Activated CD4-positive, alpha-beta T cell treated with anti-CD3 and anti-CD28 coated beads, Interleukin-2, amount 50 U/mL, for 48 hours (primary cell): ENCODE measurements at regions not wholly inside any gene's neighbourhood (a gene's known extent, or its start where the extent isn't known, plus 50 kb on each side); places are given as distances from the start of the nearest gene placed in this dataset.
"Not testable (repeated sequence)": the region's sequence is repeated elsewhere in the genome, so short reads cannot be mapped to it uniquely, and the experiment has no call there.

Source experiments
- DNase-seq, 2 experiments: peaks; one replicate each; pipeline ENCODE4 v3.0.0-alpha.2; 2020

DNA sequence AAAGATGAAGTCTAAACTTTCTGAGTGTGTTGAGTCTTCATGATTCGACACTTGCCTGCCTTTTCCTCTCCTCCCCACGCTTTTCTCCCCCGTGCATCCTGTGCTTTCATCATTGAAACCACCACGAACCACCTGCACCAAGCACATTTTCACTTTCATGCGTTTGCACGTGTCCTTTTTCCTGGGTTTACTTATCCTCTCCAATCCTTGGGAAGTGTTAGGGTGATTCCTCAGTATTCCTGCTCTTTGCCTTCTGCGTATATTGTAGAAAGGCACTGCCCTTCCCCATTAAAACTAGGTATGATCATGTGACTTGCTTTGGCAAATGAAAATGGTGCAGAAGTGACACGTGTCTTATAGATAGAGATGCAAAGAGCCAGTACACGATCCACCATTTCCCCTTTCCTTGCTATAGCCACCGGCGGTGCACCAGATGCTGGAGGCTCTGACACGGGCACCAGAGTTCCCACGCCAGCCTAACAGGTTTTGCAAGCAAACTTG, 106.6 kb downstream of the BRMS1L start:
- peak; percentile 29 to 54 for DNase-seq

DNA sequence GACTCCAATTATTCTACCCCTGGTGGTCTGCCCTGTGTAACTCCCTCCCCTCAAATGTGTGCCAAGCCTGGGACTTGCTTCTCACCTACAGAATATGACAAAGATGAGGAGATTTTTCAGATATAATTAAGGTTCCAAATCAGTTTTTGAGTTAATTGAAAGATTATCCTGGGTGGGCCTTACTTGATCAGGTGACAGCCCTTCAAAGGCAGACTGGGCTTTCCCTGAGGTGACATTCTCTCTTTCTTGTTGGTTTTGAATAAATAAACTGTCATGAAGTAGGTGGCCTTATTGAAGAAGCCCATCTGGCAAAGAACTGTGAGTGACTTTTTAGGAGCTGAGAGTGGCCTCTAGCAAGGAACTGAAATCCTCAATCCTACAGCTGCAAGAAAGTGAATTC, 106.0 kb downstream of the BRMS1L start:
- DNase-seq: no peak

DNA sequence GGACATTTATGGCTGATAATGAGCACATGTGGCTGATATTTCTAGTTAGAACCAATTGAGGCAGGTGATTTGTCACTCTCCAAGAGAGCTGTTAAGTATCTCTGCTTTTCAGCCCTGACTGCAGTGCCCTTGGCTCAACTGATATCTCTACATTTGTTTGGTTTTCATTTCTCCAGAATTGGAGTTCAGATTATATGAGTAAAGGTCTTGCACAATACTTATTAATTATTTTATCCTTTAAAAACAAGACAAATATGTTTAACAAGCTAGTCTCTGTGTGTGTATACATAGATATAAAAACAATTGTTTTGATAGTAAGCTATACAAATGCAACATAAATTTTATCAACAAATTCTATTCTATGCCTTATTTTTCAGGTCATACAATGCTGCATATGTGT, 105.2 kb downstream of the BRMS1L start:
- DNase-seq: no peak

DNA sequence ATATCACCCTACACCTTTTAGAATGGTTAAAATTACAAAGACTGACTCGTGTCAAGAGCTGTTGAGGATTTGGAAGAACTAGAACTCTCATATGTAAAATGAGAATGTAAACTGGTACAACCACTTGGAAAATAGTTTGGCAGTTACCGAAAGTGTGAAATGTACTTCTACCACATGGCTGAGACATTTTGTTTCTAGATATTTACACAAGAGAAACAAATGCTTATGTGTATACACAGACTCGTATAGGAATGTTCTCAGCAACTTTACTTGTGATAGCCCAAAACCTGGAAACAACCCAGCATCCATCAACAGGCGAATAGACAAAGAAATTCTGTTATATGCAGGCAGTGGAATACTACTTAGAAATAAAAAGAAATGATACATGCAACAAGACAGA, 103.0 kb downstream of the BRMS1L start:
- no peak for DNase-seq

DNA sequence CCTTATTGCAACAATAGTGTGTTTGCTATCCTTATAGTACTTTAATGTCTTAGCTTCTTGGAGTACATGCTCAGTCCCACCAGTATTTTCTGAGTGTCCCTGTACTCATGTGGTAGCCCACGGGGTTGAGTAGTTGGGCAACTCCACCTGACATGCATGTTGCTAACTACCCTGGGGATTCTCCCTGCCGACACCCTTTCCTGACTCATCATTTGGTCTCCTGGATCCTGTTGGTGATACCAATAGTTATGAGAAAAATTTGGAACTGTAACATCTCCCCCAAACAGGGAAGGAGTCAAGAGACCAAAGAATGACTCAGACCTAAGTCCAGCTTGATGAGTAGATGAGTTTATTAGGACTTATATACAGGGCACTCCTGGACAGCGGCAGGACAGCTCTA, 101.6 kb downstream of the BRMS1L start:
- DNase-seq: no peak

DNA sequence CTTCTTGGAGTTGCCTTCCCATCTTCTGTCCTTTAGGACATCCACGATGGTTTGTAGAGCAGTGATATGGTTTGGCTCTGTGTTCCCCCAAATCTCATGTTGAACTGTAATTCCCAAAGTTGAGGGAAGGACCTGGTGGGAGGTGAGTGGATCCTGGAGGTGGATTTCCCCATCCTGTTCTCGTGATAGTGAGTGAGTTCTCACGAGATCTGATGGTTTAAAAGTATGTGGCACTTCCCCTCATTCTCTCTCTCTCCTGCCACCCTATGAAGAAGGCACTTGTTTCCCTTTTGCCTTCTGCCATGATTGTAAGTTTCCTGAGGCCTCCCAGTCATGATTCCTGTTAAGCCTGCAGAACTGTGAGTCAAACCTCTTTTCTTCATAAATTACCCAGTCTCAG, 99.2 kb downstream of the BRMS1L start:
- no peak for DNase-seq

DNA sequence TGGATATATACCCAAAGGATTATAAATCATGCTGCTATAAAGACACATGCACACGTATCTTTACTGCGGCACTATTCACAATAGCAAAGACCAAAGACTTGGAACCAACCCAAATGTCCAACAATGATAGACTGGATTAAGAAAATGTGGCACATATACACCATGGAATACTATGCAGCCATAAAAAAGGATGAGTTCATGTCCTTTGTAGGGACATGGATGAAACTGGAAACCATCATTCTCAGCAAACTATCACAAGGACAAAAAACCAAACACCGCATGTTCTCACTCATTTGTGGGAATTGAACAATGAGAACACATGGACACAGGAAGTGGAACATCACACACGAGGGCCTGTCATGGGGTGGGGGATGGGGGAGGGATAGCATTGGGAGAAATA, 96.5 kb downstream of the BRMS1L start:
- not testable (repeated sequence) for DNase-seq

DNA sequence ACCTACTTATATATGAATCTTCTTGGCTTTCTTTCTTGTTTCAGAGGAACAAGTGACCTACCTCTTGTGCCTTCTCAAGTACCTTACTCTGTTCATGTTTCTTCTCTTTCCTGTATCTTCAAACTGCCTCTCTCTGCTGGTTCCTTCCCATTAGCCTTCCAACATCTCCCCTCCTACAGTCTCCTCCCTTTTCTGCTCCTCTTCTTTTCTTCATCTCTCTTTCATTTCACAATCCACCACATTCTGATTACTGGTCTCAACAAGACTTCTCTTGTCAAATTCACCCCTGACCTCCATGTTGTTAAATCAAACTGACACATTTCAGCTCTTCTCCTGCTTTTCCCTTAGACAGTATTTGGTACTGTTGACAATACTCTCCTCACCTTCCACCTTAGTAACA, 95.6 kb downstream of the BRMS1L start:
- DNase-seq: no peak
